GM08714 (cell line): ENCODE measurements at regions not wholly inside any gene's neighbourhood (a gene's known extent, or its start where the extent isn't known, plus 50 kb on each side); places are given as distances from the start of the nearest gene placed in this dataset.

Experiments
- H3K4me3 ChIP-seq: fragments of 200-500 bp; sonication (Bioruptor generic); 2 replicates; pipeline ENCODE4 v1.5.1; 2014; ENCODE audit warnings: mild to moderate bottlenecking, low read length, inconsistent platforms
- ZNF274 ChIP-seq: IDR thresholded peaks from 2 replicates; pipeline ENCODE4 v1.6.1; 2012; ENCODE audit warnings: mild to moderate bottlenecking, low read depth, low read length

- no peak overlapping the region for H3K4me3 ChIP-seq
- TF ChIP-seq ZNF274: no peak
These were observed 107.3 kb upstream of the IER5L start for GRCh38 chr9:129285382-129285781.

GRCh38 chr9:129284607-129285291 lies 106.7 kb upstream of the IER5L start:
- H3K4me3 ChIP-seq: no peak overlapping the region
- TF ChIP-seq ZNF274: no peak

DNA sequence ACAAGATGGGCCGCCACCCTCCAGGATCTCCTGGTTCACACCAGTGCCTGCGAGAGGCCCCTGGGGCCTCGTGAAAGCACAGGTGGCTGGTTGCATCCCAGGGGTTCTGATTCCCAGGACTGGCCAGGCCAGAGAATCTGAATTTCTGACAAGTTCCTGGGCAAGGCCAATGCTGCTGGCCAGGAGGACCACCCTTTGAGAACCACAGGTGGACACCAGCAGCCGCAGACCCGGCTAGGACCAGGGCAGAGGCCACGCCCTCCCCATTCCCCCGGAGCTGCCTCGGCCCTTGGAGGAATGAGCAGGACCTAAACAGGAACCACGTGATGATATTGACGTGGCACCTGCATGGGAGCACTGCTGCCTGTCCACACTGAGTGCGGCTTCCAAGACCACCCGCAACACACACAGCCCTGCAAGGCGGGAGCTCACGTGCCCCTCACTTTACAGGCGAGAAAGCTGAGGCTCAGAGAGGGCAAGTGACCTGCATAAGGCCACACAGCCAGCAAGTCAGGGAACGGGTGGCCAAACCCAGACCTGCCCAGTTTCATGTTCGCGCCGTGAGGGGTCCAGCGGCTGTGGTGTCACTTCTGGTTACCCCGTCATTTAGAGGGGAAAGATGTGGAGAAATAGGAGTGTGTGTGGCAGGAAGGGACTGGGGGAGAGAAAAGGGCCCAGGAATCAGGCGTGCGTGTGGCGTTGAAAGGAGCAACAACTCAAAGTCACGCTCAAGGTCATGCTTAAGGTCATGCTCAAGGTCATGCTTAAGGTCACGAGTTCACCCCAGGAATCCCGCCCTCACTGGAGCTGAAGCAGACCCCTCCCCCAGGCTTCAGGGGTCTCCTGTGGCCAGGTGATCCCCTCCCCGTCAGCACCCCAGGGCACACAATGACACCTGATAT lies 105.9 kb upstream of the IER5L start:
- TF ChIP-seq ZNF274: no peak

GRCh38 chr9:129283291-129283691 lies 105.2 kb upstream of the IER5L start:
- no peak for TF ChIP-seq ZNF274
- H3K4me3 ChIP-seq: no peak overlapping the region

More for the DNA sequence above, 105.9 kb upstream of the IER5L start:
- no peak overlapping the region for H3K4me3 ChIP-seq

DNA sequence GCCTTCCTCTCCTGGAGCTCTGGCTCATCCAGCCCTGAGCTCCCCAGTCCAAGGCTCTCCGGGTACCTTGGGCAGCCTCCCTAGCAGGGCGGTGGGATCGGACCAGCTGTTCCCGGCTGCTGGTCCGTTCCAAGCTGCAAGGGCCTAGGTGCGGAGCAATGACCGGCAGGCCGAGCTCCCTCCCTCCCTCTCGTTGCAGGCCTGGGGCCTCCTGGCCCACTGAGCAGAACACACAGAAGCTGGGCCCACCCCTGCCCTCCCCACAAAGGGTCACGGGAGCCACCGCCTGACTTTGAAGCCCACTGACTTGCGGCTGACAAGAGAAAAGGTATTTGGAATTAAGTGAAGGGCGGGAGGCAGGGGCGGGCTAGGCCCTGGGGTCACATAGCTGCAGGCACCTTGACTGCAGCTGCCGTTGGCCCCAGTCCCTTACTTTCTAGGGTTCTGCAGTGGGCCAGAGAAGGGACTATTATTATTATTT lies 104.7 kb upstream of the IER5L start:
- no peak overlapping the region for H3K4me3 ChIP-seq
- no peak for TF ChIP-seq ZNF274

DNA sequence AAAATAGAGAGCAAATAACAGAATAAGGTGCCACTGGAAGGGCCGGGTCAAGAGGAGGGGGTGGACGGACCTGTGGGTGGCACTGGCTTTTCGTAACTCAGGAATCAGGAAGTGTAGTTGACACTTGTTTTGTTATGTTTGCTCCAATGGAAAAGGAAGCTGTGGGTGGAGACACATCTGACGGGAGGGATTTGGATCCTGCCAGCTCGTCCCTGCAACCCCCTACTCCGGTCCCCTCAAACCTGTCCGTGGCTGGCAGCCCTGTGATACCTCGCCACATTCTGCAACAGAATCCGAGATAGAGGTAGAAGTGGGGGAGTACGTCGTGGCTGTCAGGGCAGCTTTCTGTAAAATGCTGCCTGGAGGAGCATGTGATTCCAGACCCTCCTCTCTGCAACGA lies 104.2 kb upstream of the IER5L start:
- no peak for TF ChIP-seq ZNF274
- H3K4me3 ChIP-seq: no peak overlapping the region

DNA sequence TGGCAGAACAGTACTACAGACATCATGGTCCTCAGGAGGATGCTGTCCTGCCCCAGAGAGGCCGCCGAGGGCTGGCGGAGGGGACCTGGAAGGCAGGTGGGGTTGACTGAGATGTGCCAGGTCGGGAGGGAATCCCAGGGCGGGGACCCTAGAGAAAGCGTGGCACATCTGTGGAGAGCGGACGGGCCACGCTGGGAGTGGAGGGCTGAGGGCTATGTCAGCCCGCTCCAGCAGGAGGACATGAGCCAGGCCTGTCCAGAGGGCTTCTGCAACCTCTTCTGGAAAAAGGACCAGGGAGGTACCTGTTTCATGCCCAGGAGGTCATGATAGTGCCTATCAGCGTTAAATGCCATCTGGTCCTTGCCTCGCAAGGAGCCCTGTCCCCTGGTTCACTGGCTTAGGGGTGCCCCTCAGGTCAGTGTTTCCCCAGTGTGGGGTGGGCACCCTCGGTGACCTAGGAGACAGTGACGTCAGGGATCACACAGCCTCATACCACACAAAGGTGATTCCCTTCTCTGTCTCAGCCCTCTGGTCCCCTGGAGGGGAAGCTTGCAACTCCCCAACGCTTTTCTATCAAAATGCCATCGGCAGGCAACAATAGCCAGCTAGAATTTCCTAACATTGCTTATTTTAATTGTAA lies 103.6 kb upstream of the IER5L start:
- no peak for TF ChIP-seq ZNF274
- H3K4me3 ChIP-seq: no peak overlapping the region

- TF ChIP-seq ZNF274: no peak
- no peak overlapping the region for H3K4me3 ChIP-seq
These were observed 102.7 kb upstream of the IER5L start for GRCh38 chr9:129280623-129281271.

- no peak for TF ChIP-seq ZNF274
- no peak overlapping the region for H3K4me3 ChIP-seq
These were observed 102.2 kb upstream of the IER5L start for GRCh38 chr9:129280236-129280622.

DNA sequence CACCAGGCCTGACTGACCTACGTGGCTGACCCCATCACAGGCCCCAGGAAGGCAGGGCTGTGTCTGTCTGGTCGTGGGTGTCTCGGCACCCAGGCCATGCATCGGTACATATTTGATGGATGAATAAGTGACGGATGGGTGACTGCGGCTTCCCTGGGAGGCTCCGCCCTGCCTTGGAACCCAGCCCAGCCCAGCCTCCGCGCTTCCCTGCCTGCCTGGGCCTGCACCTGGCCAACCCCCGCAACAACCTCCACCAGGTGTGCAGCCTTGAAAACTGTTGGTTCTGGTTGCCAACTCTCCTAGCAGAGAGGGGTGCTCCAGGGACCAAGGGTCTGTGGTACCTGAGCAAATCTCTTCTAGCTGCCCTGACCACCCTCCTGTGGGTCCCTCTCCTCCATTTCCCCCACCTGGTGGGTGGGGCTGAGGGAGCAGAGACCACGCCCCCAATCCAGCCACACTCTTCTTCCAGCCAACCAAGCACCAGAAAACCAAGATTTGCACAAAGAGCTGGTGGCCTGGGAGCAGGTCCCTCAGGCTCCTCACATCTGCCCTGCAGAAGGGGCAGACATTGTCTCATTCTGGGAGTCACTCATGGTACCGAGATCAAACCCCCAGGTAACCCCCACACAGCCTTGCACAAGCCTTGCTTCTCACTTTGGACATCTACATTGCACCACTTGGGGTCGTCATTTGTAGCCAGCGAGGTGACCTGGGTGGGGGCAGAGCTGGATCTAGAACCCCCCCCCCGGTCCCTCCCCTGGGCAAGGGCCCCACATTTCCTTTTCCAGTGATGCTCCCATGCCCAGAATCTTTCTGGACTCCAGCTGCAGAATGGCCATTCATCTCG lies 100.6 kb upstream of the IER5L start:
- H3K4me3 ChIP-seq: no peak overlapping the region
- TF ChIP-seq ZNF274: no peak

DNA sequence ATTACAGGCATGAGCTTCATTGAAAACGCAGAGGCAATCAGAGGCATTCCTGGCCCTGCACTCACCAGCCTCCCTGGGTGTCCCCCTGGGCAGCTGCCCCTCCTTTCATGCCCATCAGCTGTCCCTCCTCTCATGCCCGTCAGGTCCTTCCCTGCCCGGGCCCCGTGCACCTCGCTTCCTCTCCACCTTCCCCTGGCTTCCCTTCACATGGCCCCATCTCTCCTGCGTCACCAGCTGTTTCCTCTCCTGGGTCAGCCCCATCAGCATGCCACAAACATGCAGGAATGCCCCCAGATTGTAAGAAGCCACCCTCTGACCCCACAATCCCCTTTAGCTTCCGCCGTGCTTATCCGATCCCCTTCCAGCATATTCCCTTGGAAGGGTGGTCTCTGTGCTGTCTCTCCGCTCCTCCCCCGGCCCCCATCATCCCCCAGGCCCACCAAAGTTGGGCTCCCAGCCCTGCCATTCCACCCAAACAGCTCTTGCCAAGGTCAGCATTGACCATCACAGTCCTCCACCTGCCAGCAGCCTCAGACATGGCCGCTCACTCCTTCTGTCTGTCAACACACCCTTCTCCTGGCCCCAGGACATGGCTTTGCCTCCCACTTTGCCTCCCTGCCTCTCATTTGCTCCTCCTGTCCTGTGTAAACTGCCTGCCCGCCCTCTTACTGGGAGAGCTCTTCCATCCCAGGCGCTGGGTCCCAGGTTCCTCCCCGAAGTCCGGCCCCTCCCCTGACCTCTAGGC lies 98.6 kb upstream of the IER5L start:
- TF ChIP-seq ZNF274: no peak
- H3K4me3 ChIP-seq: no peak overlapping the region

DNA sequence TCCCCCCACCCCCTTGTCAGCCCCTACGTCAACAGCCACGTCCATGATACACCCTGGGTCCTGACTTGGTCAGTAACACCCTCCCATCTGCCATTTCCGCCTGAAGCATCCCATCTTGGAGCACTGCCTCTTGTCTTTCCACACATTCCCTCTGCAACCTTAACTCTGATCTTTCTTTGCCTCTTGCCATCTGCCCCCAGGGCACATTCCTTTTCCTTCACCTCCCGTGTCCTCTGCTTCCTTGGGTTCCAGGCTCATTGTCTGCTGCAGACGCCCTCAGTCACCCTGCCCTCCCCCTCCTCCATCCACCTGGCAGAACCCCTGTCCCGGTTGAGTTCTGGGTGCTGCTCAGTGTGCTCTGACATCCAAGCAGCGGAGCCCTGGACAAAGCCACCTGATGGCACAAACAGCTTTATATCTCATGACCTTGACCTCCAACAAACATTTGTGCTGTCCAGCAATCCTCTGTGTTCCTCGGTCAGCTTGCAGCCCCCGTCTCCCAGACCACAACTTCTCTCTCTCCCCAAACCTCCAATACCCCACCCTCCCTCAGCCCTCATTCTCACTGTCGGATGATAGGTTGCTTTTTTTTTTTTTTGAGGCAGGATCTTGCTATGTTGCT lies 97.7 kb upstream of the IER5L start:
- no peak overlapping the region for H3K4me3 ChIP-seq
- TF ChIP-seq ZNF274: no peak
